B cell (primary cell): ENCODE measurements at regions not wholly inside any gene's neighbourhood (a gene's known extent, or its start where the extent isn't known, plus 50 kb on each side); places are given as distances from the start of the nearest gene placed in this dataset.

Experiments used
- CTCF ChIP-seq: fragments of 200-600 bp; IDR thresholded peaks from one replicate; pipeline ENCODE4 v1.8.0; 2022; ENCODE audit warnings: antibody characterized with exemption, mild to moderate bottlenecking
- EZH2 ChIP-seq: IDR thresholded peaks from 2 replicates; pipeline ENCODE4 v1.6.1; 2012; ENCODE audit warnings: borderline replicate concordance, low read depth, mild to moderate bottlenecking, moderate library complexity, low read length; ENCODE audit not compliant: insufficient read depth, poor library complexity, severe bottlenecking

DNA sequence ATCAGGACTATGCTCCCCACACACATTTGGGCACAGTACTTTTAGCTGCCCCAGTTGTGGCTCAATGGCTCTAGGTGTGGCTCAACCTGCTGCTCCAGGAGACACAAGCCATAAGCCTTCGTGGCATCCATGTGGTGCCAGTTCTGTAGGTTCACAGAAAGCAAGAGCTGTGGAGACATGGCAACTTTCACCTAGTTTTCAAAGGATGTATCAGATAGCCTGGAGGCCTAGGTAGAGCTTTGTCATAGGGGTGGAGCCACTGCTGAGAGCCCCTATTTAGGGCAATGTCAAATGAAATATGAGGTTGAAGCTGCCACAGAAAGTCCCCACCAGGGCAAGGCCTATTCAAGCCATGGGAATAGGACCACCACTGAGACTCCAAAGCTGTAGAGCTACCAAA lies 210.5 kb downstream of the LMO4 start:
- no peak for TF ChIP-seq CTCF
- TF ChIP-seq EZH2 = no peak
